ENCODE measurements at regions not wholly inside any gene's neighbourhood (a gene's known extent, or its start where the extent isn't known, plus 50 kb on each side); places are given as distances from the start of the nearest gene placed in this dataset.

- no peak for DNase-seq (ENCODE audit: low read depth)
Observed at GRCh38 chr6:1122083-1122482, 189.8 kb upstream of the FOXQ1 start.

- no peak for DNase-seq (ENCODE audit: low read depth)
Observed at GRCh38 chr6:1118287-1118647, 193.6 kb upstream of the FOXQ1 start.

- DNase-seq (ENCODE audit: low read depth) = no peak
Observed at GRCh38 chr6:1117530-1118286, 194.2 kb upstream of the FOXQ1 start.

- no peak for DNase-seq (ENCODE audit: low read depth)
Observed at GRCh38 chr6:1116149-1116548, 195.7 kb upstream of the FOXQ1 start.

- DNase-seq (ENCODE audit: low read depth) = no peak
Observed at GRCh38 chr6:1113916-1114540, 197.9 kb upstream of the FOXQ1 start.

- DNase-seq (ENCODE audit: low read depth) = no peak
Observed at GRCh38 chr6:1111361-1111760, 200.5 kb upstream of the FOXQ1 start.

GRCh38 chr6:1110941-1111349 lies 201.0 kb upstream of the FOXQ1 start:
- no peak for DNase-seq (ENCODE audit: low read depth)

- DNase-seq (ENCODE audit: low read depth) = no peak
Observed at GRCh38 chr6:1110164-1110563, 201.7 kb upstream of the FOXQ1 start.

GRCh38 chr6:1109134-1109533 lies 202.8 kb upstream of the FOXQ1 start:
- DNase-seq (ENCODE audit: low read depth) = no peak

GRCh38 chr6:1108198-1108597 lies 203.7 kb upstream of the FOXQ1 start:
- DNase-seq (ENCODE audit: low read depth) = no peak

- DNase-seq (ENCODE audit: low read depth) = no peak
Observed at GRCh38 chr6:1107578-1107977, 204.3 kb upstream of the FOXQ1 start.

- DNase-seq (ENCODE audit: low read depth) = no peak
Observed at GRCh38 chr6:1105833-1106400, 206.0 kb upstream of the FOXQ1 start.

- no peak for DNase-seq (ENCODE audit: low read depth)
Observed at GRCh38 chr6:1104988-1105670, 206.8 kb upstream of the FOXQ1 start.

GRCh38 chr6:1103945-1104623 lies 207.8 kb upstream of the FOXQ1 start:
- DNase-seq (ENCODE audit: low read depth) = no peak

- no peak for DNase-seq (ENCODE audit: low read depth)
Observed at GRCh38 chr6:1103021-1103420, 208.9 kb upstream of the FOXQ1 start.

- DNase-seq (ENCODE audit: low read depth) = no peak
Observed at GRCh38 chr6:1100269-1100668, 211.6 kb upstream of the FOXQ1 start.

- DNase-seq (ENCODE audit: low read depth) = no peak
Observed at GRCh38 chr6:1099264-1099663, 212.6 kb upstream of the FOXQ1 start.

- DNase-seq (ENCODE audit: low read depth) = no peak
Observed at GRCh38 chr6:1096967-1097765, 214.7 kb upstream of the FOXQ1 start.

- no peak for DNase-seq (ENCODE audit: low read depth)
Observed at GRCh38 chr6:1094306-1094705, 217.6 kb upstream of the FOXQ1 start.

GRCh38 chr6:1091900-1092299 lies 220.0 kb upstream of the FOXQ1 start:
- DNase-seq (ENCODE audit: low read depth) = no peak

GRCh38 chr6:1089859-1090258 lies 222.0 kb upstream of the FOXQ1 start:
- no peak for DNase-seq (ENCODE audit: low read depth)

Data from GM04503 (cell line).